NCI-H2081 treated with DMSO at 0.1 percent for 48 hours (cell line): ENCODE measurements at regions not wholly inside any gene's neighbourhood (a gene's known extent, or its start where the extent isn't known, plus 50 kb on each side); places are given as distances from the start of the nearest gene placed in this dataset.
"Not testable (repeated sequence)": the region's sequence is repeated elsewhere in the genome, so short reads cannot be mapped to it uniquely, and the experiment has no call there.

Experiments
- DNase-seq: peaks from one replicate; lab custom pipeline; 2025; lab: John Stamatoyannopoulos, UW

- no peak for DNase-seq
These were observed 59.0 kb downstream of the FASLG start for GRCh38 chr1:172717722-172718465.

GRCh38 chr1:172719066-172719627, 60.2 kb downstream of the FASLG start:
- no peak for DNase-seq

- peak; percentile 6 for DNase-seq
These were observed 60.8 kb downstream of the FASLG start for GRCh38 chr1:172719694-172720138.

- DNase-seq: no peak
These were observed 61.4 kb downstream of the FASLG start for GRCh38 chr1:172720339-172720738.

GRCh38 chr1:172723251-172723650, 64.3 kb downstream of the FASLG start:
- no peak for DNase-seq

GRCh38 chr1:172724232-172724631, 65.3 kb downstream of the FASLG start:
- DNase-seq: no peak

GRCh38 chr1:172724765-172725613, 66.1 kb downstream of the FASLG start:
- DNase-seq: no peak

- no peak for DNase-seq
These were observed 67.8 kb downstream of the FASLG start for GRCh38 chr1:172726740-172727139.

- no peak for DNase-seq
These were observed 68.5 kb downstream of the FASLG start for GRCh38 chr1:172727275-172727857.

- DNase-seq: no peak
These were observed 69.2 kb downstream of the FASLG start for GRCh38 chr1:172727956-172728603.

GRCh38 chr1:172728705-172729104, 69.8 kb downstream of the FASLG start:
- not testable (repeated sequence) for DNase-seq

GRCh38 chr1:172732427-172732826, 73.5 kb downstream of the FASLG start:
- no peak for DNase-seq

- DNase-seq: no peak
These were observed 74.9 kb downstream of the FASLG start for GRCh38 chr1:172733815-172734214.

- no peak for DNase-seq
These were observed 79.5 kb downstream of the FASLG start for GRCh38 chr1:172738389-172738788.

GRCh38 chr1:172742599-172743500, 83.9 kb downstream of the FASLG start:
- peak; percentile 7 for DNase-seq

- peak; percentile 9 for DNase-seq
These were observed 86.1 kb downstream of the FASLG start for GRCh38 chr1:172745014-172745413.

- DNase-seq: no peak
These were observed 87.4 kb downstream of the FASLG start for GRCh38 chr1:172746091-172746949.

GRCh38 chr1:172748201-172748600, 89.3 kb downstream of the FASLG start:
- DNase-seq: no peak

- no peak for DNase-seq
These were observed 92.8 kb downstream of the FASLG start for GRCh38 chr1:172751683-172752082.

- no peak for DNase-seq
These were observed 95.1 kb downstream of the FASLG start for GRCh38 chr1:172753964-172754363.
